BE2C (cell line): ENCODE measurements at regions not wholly inside any gene's neighbourhood (a gene's known extent, or its start where the extent isn't known, plus 50 kb on each side); places are given as distances from the start of the nearest gene placed in this dataset.

ENCODE experiments used
- DNase-seq: peaks from one replicate; pipeline ENCODE4 v3.0.0-alpha.2; 2020
- H3K27me3 ChIP-seq: fragments of 250-450 bp; sonication (Bioruptor Pico); 2 replicates; pipeline ENCODE4 v1.5.1; 2020; ENCODE audit warnings: mild to moderate bottlenecking
- H3K36me3 ChIP-seq: fragments of 250-450 bp; sonication (Bioruptor Pico); 2 replicates; pipeline ENCODE4 v1.5.1; 2020; ENCODE audit warnings: mild to moderate bottlenecking
- H3K4me1 ChIP-seq: fragments of 250-450 bp; sonication (Bioruptor Pico); 2 replicates; pipeline ENCODE4 v1.5.1; 2020
- H3K4me3 ChIP-seq: 2 replicates; pipeline ENCODE4 v1.5.1; 2011; ENCODE audit warnings: low read depth, low read length
- H3K9me3 ChIP-seq: fragments of 250-450 bp; sonication (Bioruptor Pico); 2 replicates; pipeline ENCODE4 v1.5.1; 2020
- TF ChIP-seq, protein P1 (sequence below): IDR thresholded peaks from 2 replicates; pipeline ENCODE4 v1.5.1; 2012; ENCODE audit warnings: mild to moderate bottlenecking, low read depth, low read length

DNA sequence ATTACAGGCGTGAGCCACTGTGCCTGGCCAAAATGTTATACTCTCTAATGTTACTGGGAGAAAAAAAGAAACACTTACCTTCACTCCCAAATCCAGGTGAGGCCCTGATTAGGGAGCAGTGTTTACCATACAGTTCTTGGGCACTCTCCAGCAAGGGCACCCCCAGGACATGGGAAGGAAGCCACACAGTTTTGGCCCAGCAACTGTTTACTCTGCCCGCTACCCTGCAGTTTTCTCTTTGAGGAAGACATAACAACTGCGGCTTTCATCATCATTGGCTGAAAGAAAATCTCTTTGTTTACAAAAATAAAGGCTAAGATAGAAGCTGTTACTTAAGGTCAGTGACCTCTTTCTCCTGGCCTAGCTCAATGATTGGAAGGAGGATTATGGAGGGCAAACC lies 145.5 kb upstream of the DUSP21 start:
- H3K36me3 ChIP-seq, result no peaks in the 10 kb centered on the region
- H3K4me1 ChIP-seq, result no peaks in the 10 kb centered on the region
- TF ChIP-seq, protein P1, sequence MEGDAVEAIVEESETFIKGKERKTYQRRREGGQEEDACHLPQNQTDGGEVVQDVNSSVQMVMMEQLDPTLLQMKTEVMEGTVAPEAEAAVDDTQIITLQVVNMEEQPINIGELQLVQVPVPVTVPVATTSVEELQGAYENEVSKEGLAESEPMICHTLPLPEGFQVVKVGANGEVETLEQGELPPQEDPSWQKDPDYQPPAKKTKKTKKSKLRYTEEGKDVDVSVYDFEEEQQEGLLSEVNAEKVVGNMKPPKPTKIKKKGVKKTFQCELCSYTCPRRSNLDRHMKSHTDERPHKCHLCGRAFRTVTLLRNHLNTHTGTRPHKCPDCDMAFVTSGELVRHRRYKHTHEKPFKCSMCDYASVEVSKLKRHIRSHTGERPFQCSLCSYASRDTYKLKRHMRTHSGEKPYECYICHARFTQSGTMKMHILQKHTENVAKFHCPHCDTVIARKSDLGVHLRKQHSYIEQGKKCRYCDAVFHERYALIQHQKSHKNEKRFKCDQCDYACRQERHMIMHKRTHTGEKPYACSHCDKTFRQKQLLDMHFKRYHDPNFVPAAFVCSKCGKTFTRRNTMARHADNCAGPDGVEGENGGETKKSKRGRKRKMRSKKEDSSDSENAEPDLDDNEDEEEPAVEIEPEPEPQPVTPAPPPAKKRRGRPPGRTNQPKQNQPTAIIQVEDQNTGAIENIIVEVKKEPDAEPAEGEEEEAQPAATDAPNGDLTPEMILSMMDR, result no peak
- no peaks in the 10 kb centered on the region for H3K9me3 ChIP-seq
- no peak for DNase-seq
- no peak overlapping the region for H3K4me3 ChIP-seq
- H3K27me3 ChIP-seq, result no peaks in the 10 kb centered on the region

- H3K9me3 ChIP-seq, result no peaks in the 10 kb centered on the region
- DNase-seq, result no peak
- no peaks in the 10 kb centered on the region for H3K36me3 ChIP-seq
- TF ChIP-seq, protein P1, result no peak
- no peaks in the 10 kb centered on the region for H3K27me3 ChIP-seq
- H3K4me3 ChIP-seq, result no peak overlapping the region
- no peaks in the 10 kb centered on the region for H3K4me1 ChIP-seq
These were observed 150.6 kb upstream of the DUSP21 start for GRCh38 chrX:44693255-44693654.

DNA sequence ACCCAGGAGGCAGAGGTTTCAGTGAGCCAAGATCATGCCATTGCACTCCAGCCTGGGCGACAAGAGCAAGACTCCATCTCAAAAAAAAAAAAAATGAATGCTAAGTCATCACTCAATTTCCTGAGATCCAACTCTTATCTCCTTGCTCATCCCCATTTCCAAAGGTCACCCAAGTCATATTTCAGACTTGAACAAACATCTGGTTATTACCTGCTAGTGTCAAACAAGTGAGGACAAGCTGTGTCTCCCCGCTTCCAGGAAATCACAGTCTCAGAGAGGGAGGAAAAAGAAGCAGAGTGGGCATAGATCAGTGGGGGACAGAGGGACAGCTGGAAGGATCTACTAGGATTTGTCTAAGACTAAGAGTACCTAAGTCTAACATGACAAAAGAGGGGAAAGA lies 147.5 kb upstream of the FUNDC1 start:
- H3K36me3 ChIP-seq, result no peaks in the 10 kb centered on the region
- no peak overlapping the region for H3K4me3 ChIP-seq
- H3K27me3 ChIP-seq, result no peaks in the 10 kb centered on the region
- DNase-seq, result no peak
- TF ChIP-seq, protein P1, result no peak
- no peaks in the 10 kb centered on the region for H3K9me3 ChIP-seq
- H3K4me1 ChIP-seq, result no peaks in the 10 kb centered on the region

DNA sequence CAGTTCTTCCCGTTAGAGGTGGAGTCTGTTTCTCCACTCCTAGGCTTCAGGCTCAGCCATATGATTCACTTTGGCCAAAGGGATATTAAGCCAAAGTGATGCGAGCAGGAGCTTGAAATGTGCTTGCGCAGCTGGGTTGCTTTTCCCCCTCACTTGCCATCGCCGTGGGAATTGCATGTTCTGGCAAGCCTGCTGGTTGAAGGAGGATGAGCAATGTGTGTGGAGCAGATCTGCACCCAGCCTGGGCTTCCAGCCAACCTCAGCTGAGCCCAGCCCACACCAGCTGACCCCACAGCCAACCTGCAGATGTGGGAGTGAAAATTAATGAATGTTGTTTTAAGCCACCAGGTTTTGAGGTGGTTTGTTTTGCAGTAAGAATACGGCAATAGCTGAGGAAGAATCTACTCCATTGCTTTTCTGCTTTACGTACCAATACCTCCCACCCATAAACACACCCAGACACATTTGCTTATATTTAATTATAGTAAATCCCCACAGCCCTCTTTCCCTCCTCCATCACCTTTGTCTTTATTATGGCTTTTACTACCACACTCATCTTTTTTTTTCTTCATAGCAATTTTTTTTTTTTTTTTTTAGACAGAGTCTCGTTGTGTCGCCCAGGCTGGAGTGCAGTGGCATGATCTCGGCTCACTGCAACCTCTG lies 132.8 kb upstream of the FUNDC1 start:
- Histone ChIP-seq H3K4me1 (no peaks in the 10 kb centered on the region), H3K36me3 (no peaks in the 10 kb centered on the region), H3K9me3 (no peaks in the 10 kb centered on the region), H3K4me3 (peak overlapping the region; percentile 24; the same call in 1 of the 2 replicates), H3K27me3 (no peaks in the 10 kb centered on the region)
- peak; percentile 87 for DNase-seq
- TF ChIP-seq, protein P1, result no peak

DNA sequence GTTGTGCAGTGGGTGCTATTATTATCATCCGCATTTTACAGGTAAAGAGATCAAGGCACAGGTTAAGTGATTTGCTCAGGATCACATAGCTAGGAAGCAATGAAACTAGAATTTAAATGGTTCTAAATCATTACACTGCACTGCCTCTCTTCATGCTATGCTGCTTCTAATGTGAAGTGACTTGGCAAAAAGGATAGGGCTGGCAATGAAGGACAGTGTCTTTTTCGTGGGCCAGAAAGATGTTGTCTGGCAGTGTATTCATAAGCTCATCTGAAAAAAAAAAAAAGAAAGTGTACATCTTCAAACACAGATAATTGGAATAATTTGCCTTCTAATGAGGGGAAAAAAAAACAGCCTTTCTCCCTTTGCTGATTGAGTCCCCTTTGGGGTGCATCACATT lies 132.2 kb upstream of the FUNDC1 start:
- H3K27me3 ChIP-seq, result no peaks in the 10 kb centered on the region
- DNase-seq, result no peak
- H3K4me1 ChIP-seq, result no peaks in the 10 kb centered on the region
- no peaks in the 10 kb centered on the region for H3K9me3 ChIP-seq
- no peaks in the 10 kb centered on the region for H3K36me3 ChIP-seq
- H3K4me3 ChIP-seq, result peak overlapping the region; percentile 19
- TF ChIP-seq, protein P1, result no peak

- Histone ChIP-seq H3K9me3 (no peaks in the 10 kb centered on the region), H3K36me3 (no peaks in the 10 kb centered on the region), H3K4me1 (no peaks in the 10 kb centered on the region), H3K4me3 (no peak overlapping the region), H3K27me3 (no peaks in the 10 kb centered on the region)
- TF ChIP-seq, protein P1, result no peak
- DNase-seq, result no peak
These were observed 127.0 kb upstream of the FUNDC1 start for GRCh38 chrX:44669626-44670025.
